Transverse colon (tissue), 4 donors: ENCODE measurements at regions not wholly inside any gene's neighbourhood (a gene's known extent, or its start where the extent isn't known, plus 50 kb on each side); places are given as distances from the start of the nearest gene placed in this dataset.

Source experiments
- DNase-seq: peaks from one replicate; pipeline ENCODE4 v3.0.0-alpha.2; 2019
- H3K27ac ChIP-seq, 4 donors: fragments of 200-600 bp; sonication (generic); 2 replicates each; pipeline ENCODE4 v1.5.1; 2016 to 2018; ENCODE audit warnings: inconsistent platforms in 4 of 4
- H3K27me3 ChIP-seq: fragments of 200-600 bp; sonication (generic); 2 replicates; pipeline ENCODE4 v1.5.1; 2017; ENCODE audit warnings: inconsistent platforms
- H3K36me3 ChIP-seq, 4 donors: fragments of 200-600 bp; sonication (generic); 2 replicates each; pipeline ENCODE4 v1.5.1; 2017 to 2019; ENCODE audit warnings: inconsistent platforms in 4 of 4
- H3K4me1 ChIP-seq, 4 donors: fragments of 200-600 bp; sonication (generic); 2 replicates each; pipeline ENCODE4 v1.5.1; 2017 to 2020; ENCODE audit warnings: inconsistent platforms in 4 of 4
- H3K4me3 ChIP-seq, 4 donors: fragments of 200-600 bp; sonication (generic); 1 replicate in 1 of 4; 2 replicates in 3 of 4; pipeline versions ENCODE4 v1.5.1 to v1.6.1; 2017 to 2019; ENCODE audit warnings: inconsistent platforms in 4 of 4
- H3K9me3 ChIP-seq, 2 donors: fragments of 200-600 bp; sonication (generic); 2 replicates each; pipeline ENCODE4 v1.5.1; 2017 to 2019; ENCODE audit warnings: inconsistent platforms in 2 of 2
- CTCF ChIP-seq, 5 experiments: fragments of 200-600 bp in 3 of 5; fragments of 450-650 bp in 2 of 5; sonication (generic) in 3 of 5; IDR thresholded peaks; 1 replicate in 2 of 5; 2 replicates in 3 of 5; pipeline ENCODE4 v1.5.1; 2016 to 2017; ENCODE audit warnings: antibody characterized with exemption in 5 of 5, inconsistent platforms in 3 of 5, mild to moderate bottlenecking in 2 of 5, moderate library complexity in 1 of 5
- EP300 ChIP-seq: sonication (generic); formaldehyde crosslinking; IDR thresholded peaks from one replicate; pipeline ENCODE4 v1.6.1; 2017; ENCODE audit warnings: antibody characterized with exemption, low read depth
- POLR2A ChIP-seq: fragments of 450-650 bp; IDR thresholded peaks from one replicate; pipeline ENCODE4 v1.6.1; 2016; ENCODE audit warnings: antibody characterized with exemption, mild to moderate bottlenecking, moderate library complexity
- POLR2AphosphoS5 ChIP-seq, 3 donors: sonication (generic); formaldehyde crosslinking; IDR thresholded peaks; one replicate each; pipeline ENCODE4 v1.6.1; 2016; ENCODE audit warnings: antibody characterized with exemption in 3 of 3
- WGBS, 2 donors: methylation state at CpG; one replicate each; pipeline ENCODE4 v1.1.5; 2018; ENCODE audit warnings: low coverage in 1 of 2; 5-methylcytosine and 5-hydroxymethylcytosine counted together
- in situ Hi-C, 4 donors: fragments of 200-750 bp; cut with MboI; loops; one replicate each; pipeline versions ENCODE4 v1.15.0 to v1.15.1; 2017; ENCODE audit warnings: low sequenced_read_pairs in 3 of 4, low pct_ligation_motif_present in 1 of 4, low pct_unique_long_range_greater_than_20kb in 1 of 4
- intact Hi-C: fragments of 100-400 bp; cut with DNase I; formaldehyde crosslinking; loops from one replicate; pipeline ENCODE4 v1.15.1; 2023; ENCODE audit warnings: low total_unique reads

- Histone ChIP-seq H3K36me3 (no peaks in the 10 kb centered on the region), H3K4me3 (no peak overlapping the region), H3K27me3 (peaks cover 8% of the 10 kb centered on the region), H3K9me3 (no peaks in the 10 kb centered on the region), H3K27ac (no peak overlapping the region), H3K4me1 (no peaks in the 10 kb centered on the region)
- TF ChIP-seq POLR2AphosphoS5 (IDR thresholded peaks at IDR 0.05), result no peak
- TF ChIP-seq CTCF (IDR thresholded peaks at IDR 0.05), result no peak
- no peak for TF ChIP-seq POLR2A
- no peak for TF ChIP-seq EP300
- WGBS, 2 donors, result 73% methylated on average over 2 of the region's 2 CpGs; no CpG with 5 or more reads in 1 of the 2 donors
- intact Hi-C loops, result loop anchor here (5.0 kb wide), 1 partner anchor 292 kb away; no protein-coding TSS in a partner anchor
- in situ Hi-C loops, result loop anchor here in 3 of 4 donors (5.0 to 10.0 kb wide), 3 partner anchors 290 to 300 kb away; partner anchors contain the start of gene PDGFRA (in 1 of the 3)
- DNase-seq, result no peak
Observed at GRCh38 chr4:53925050-53925605, 139.3 kb downstream of the CHIC2 start.

GRCh38 chr4:53924333-53925049 is 139.9 kb downstream of the CHIC2 start:
- TF ChIP-seq POLR2AphosphoS5 (IDR thresholded peaks at IDR 0.05) (no peak), EP300 (no peak), POLR2A (no peak), CTCF (IDR thresholded peaks at IDR 0.05) (no peak)
- H3K9me3 ChIP-seq, result no peaks in the 10 kb centered on the region
- in situ Hi-C loops (loop anchor here (5.0 to 25.0 kb wide), 7 partner anchors 212 to 912 kb away; partner anchors contain the start of gene PDGFRA (in 1 of the 4)), intact Hi-C loops (loop anchor here (5.0 kb wide), 1 partner anchor 293 kb away; no protein-coding TSS in a partner anchor)
- H3K27me3 ChIP-seq, result peaks cover 9% of the 10 kb centered on the region
- H3K4me1 ChIP-seq, result no peaks in the 10 kb centered on the region
- no peak overlapping the region for H3K27ac ChIP-seq
- no peak overlapping the region for H3K4me3 ChIP-seq
- H3K36me3 ChIP-seq, result no peaks in the 10 kb centered on the region
- 68 to 77% methylated on average over 5 to 7 of the region's 7 CpGs for WGBS, 2 donors
- DNase-seq, result no peak

DNA sequence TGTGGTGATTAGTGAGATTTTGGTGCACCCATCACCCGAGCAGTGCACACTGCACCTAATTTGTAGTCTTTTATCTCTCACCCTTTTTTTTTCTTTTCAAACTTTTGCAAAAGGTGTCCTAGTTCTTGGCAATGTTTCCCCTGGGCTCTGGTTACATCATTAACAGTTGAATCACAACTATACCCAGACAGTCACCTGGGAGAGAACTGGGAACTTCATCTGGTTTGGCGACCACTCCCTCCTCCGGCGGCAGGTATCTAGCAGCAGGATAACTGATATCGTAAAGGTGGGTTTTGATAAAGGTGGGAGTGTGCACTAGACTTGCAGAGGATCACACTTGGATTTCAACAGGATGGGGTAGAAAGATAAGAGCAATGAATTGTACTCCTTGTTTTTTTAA is 140.5 kb downstream of the CHIC2 start:
- intact Hi-C loops, result loop anchor here (1.0 kb wide), 1 partner anchor 18 kb away; no protein-coding TSS in a partner anchor

More for the DNA sequence above, 140.5 kb downstream of the CHIC2 start:
- in situ Hi-C loops, result loop anchor here (10.0 to 25.0 kb wide), 6 partner anchors 212 to 912 kb away; partner anchors contain the start of gene PDGFRA (in 1 of the 4)
- Histone ChIP-seq H3K27me3 (peaks cover 11% of the 10 kb centered on the region), H3K4me3 (no peak overlapping the region), H3K27ac (no peak overlapping the region), H3K36me3 (no peaks in the 10 kb centered on the region), H3K4me1 (no peaks in the 10 kb centered on the region), H3K9me3 (no peaks in the 10 kb centered on the region)
- no peak for DNase-seq
- TF ChIP-seq EP300, result no peak
- TF ChIP-seq POLR2AphosphoS5 (IDR thresholded peaks at IDR 0.05), result no peak
- TF ChIP-seq CTCF (IDR thresholded peaks at IDR 0.05), result no peak
- no peak for TF ChIP-seq POLR2A
- WGBS, 2 donors, result 73 to 87% methylated on average over 4 to 5 of the region's 5 CpGs
